ENCODE measurements at regions not wholly inside any gene's neighbourhood (a gene's known extent, or its start where the extent isn't known, plus 50 kb on each side); places are given as distances from the start of the nearest gene placed in this dataset.

GRCh38 chr2:67323209-67323991, 73.7 kb upstream of the ETAA1 start (continued):
- TF ChIP-seq ZNF292 (tag by site-specific recombination; IDR thresholded peaks at IDR 0.05; ENCODE audit: borderline replicate concordance, low read depth) (no peak), ZNF146 (tag by site-specific recombination; IDR thresholded peaks at IDR 0.05) (no peak), ZXDB (tag by site-specific recombination; IDR thresholded peaks at IDR 0.05) (no peak), ZNF76 (tag by site-specific recombination; IDR thresholded peaks at IDR 0.05; ENCODE audit: borderline replicate concordance, low read depth) (no peak), ZNF785 (tag by site-specific recombination; IDR thresholded peaks at IDR 0.05) (no peak)
- TF ChIP-seq, protein P1, sequence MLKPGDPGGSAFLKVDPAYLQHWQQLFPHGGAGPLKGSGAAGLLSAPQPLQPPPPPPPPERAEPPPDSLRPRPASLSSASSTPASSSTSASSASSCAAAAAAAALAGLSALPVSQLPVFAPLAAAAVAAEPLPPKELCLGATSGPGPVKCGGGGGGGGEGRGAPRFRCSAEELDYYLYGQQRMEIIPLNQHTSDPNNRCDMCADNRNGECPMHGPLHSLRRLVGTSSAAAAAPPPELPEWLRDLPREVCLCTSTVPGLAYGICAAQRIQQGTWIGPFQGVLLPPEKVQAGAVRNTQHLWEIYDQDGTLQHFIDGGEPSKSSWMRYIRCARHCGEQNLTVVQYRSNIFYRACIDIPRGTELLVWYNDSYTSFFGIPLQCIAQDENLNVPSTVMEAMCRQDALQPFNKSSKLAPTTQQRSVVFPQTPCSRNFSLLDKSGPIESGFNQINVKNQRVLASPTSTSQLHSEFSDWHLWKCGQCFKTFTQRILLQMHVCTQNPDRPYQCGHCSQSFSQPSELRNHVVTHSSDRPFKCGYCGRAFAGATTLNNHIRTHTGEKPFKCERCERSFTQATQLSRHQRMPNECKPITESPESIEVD (tag by site-specific recombination; IDR thresholded peaks at IDR 0.05) = no peak

DNA sequence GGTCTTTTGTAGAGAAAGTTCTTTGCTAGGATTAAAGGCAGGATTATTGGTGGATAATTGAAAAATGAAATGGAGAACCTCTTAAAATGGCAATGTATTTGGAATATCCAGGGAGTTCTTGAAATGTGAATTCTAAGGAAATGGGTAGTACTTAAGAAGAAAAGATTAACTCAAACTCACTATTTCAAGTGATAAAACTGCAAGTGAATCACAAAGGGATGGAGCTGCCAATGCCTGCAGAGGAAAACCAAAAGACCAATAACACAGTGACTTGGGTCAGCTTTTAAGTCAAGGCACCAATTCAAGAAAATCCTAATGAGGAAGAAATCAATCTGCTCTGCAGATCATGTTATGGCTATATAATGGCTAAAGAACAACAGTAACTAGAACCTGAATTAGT, 67.6 kb upstream of the ETAA1 start:
- no peak overlapping the region for H3K4me3 ChIP-seq (ENCODE audit: low read depth, low read length)
- TF ChIP-seq IKZF3 (tag by site-specific recombination; IDR thresholded peaks at IDR 0.05) = no peak
- no peak for TF ChIP-seq ZNF600 (tag by site-specific recombination; IDR thresholded peaks at IDR 0.05)
- TF ChIP-seq ZXDB (tag by site-specific recombination; IDR thresholded peaks at IDR 0.05) = no peak
- no peak overlapping the region for H3K27ac ChIP-seq (ENCODE audit: extremely low read depth, low read depth, low read length)
- no peaks in the 10 kb centered on the region for H3K9me3 ChIP-seq (ENCODE audit: control insufficient read depth, insufficient read depth, low read depth, low read length)
- H3K36me3 ChIP-seq (ENCODE audit: control insufficient read depth in 2 of 2, insufficient read depth in 1 of 2, low read length in 2 of 2) = no peaks in the 10 kb centered on the region
- H3K4me1 ChIP-seq (ENCODE audit: control insufficient read depth, insufficient read depth, low read length) = no peaks in the 10 kb centered on the region
- ChIA-PET CTCF (interaction anchor here (0.7 kb wide), 1 partner anchor 954 kb away, joined by 3 read pairs; no protein-coding TSS in a partner anchor), POLR2A (no interaction called here)

GRCh38 chr2:67329951-67330350, 67.2 kb upstream of the ETAA1 start:
- Histone ChIP-seq H3K9me3 (ENCODE audit: control insufficient read depth, insufficient read depth, low read depth, low read length) (no peaks in the 10 kb centered on the region), H3K36me3 (ENCODE audit: control insufficient read depth in 2 of 2, insufficient read depth in 1 of 2, low read length in 2 of 2) (no peaks in the 10 kb centered on the region), H3K4me1 (ENCODE audit: control insufficient read depth, insufficient read depth, low read length) (no peaks in the 10 kb centered on the region), H3K27ac (ENCODE audit: extremely low read depth, low read depth, low read length) (no peak overlapping the region), H3K4me3 (ENCODE audit: low read depth, low read length) (no peak overlapping the region)
- POLR2A ChIA-PET = no interaction called here
- CTCF ChIA-PET = no interaction called here
- TF ChIP-seq, protein P2, sequence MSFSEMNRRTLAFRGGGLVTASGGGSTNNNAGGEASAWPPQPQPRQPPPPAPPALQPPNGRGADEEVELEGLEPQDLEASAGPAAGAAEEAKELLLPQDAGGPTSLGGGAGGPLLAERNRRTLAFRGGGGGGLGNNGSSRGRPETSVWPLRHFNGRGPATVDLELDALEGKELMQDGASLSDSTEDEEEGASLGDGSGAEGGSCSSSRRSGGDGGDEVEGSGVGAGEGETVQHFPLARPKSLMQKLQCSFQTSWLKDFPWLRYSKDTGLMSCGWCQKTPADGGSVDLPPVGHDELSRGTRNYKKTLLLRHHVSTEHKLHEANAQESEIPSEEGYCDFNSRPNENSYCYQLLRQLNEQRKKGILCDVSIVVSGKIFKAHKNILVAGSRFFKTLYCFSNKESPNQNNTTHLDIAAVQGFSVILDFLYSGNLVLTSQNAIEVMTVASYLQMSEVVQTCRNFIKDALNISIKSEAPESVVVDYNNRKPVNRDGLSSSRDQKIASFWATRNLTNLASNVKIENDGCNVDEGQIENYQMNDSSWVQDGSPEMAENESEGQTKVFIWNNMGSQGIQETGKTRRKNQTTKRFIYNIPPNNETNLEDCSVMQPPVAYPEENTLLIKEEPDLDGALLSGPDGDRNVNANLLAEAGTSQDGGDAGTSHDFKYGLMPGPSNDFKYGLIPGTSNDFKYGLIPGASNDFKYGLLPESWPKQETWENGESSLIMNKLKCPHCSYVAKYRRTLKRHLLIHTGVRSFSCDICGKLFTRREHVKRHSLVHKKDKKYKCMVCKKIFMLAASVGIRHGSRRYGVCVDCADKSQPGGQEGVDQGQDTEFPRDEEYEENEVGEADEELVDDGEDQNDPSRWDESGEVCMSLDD (tag by site-specific recombination; IDR thresholded peaks at IDR 0.05) = no peak
- no peak for TF ChIP-seq KLF10 (tag by site-specific recombination; IDR thresholded peaks at IDR 0.05)
- TF ChIP-seq CTCF (tag by site-specific recombination; IDR thresholded peaks at IDR 0.05) = no peak
- no peak for TF ChIP-seq PATZ1 (tag by site-specific recombination; IDR thresholded peaks at IDR 0.05)
- TF ChIP-seq ZFP41 (tag by site-specific recombination; IDR thresholded peaks at IDR 0.05; ENCODE audit: borderline replicate concordance) = no peak
- no peak for TF ChIP-seq ZNF23 (tag by site-specific recombination; IDR thresholded peaks at IDR 0.05; ENCODE audit: borderline replicate concordance)
- TF ChIP-seq ZNF843 (tag by site-specific recombination; IDR thresholded peaks at IDR 0.05) = no peak
- TF ChIP-seq ZNF701 (tag by site-specific recombination; IDR thresholded peaks at IDR 0.05) = no peak
- no peak for TF ChIP-seq ZNF121 (tag by site-specific recombination; IDR thresholded peaks at IDR 0.05)
- no peak for TF ChIP-seq PRDM4 (tag by site-specific recombination; IDR thresholded peaks at IDR 0.05)
- TF ChIP-seq WT1 (tag by site-specific recombination; IDR thresholded peaks at IDR 0.05) = no peak
- no peak for TF ChIP-seq KLF1 (tag by site-specific recombination; IDR thresholded peaks at IDR 0.05)
